NOMO-1 (cell line): ENCODE measurements at regions not wholly inside any gene's neighbourhood (a gene's known extent, or its start where the extent isn't known, plus 50 kb on each side); places are given as distances from the start of the nearest gene placed in this dataset.

Source experiments
- DNase-seq, 2 experiments: peaks; one replicate each; lab custom pipeline; 2025; ENCODE audit not compliant: unreplicated experiment in 2 of 2; lab: John Stamatoyannopoulos, UW

DNA sequence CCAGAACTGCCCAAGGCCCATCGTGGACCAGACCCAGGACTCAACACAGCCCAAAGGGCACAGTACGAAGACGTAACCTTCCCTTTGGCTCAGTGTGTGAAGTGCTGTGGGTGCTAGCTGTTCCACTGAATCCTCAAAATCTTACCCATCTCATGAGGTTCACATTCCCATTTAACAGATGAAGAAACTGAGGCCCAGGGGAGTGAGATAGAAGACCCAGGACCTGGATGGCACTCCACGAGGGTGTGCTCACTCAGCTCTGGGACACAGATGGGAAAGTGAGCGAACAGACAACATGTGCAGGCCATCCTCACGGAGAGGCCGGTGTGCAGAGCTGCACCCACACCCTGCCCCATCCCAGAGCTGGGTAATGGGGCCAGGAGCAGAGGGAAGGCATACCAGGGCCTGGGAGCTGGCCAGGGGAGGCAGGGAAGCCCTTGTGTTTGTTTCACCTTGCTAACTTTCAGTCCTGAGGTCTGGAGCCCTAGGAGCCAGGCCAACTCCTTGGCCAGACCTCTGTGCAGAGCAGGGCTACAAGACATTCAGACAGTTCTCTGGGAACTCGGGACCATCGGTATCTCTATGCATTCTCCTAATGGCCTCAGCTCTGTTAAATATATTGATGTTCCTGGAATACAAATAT is 100.3 kb upstream of the ZMIZ1 start:
- DNase-seq, result no peak

DNA sequence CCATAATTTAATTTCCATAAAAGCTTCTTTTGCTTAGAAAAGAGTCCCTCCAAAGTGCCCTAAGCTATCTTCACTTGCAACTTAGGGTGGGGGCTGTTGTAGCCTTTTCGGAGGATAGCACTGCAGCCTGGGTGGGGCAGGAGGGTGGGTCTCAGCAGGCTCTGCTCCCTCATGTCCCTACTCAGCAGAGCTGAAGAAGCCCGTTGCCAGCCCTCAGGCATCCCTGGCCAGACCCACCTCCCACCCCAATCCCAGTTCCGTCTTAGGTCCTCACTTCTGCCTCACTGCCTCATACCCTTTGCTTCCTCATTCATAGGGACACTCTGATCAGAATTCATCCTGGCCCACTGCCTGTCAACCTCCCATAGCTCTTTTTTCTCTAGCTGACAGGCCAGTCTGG is 99.8 kb upstream of the ZMIZ1 start:
- DNase-seq, result no peak

DNA sequence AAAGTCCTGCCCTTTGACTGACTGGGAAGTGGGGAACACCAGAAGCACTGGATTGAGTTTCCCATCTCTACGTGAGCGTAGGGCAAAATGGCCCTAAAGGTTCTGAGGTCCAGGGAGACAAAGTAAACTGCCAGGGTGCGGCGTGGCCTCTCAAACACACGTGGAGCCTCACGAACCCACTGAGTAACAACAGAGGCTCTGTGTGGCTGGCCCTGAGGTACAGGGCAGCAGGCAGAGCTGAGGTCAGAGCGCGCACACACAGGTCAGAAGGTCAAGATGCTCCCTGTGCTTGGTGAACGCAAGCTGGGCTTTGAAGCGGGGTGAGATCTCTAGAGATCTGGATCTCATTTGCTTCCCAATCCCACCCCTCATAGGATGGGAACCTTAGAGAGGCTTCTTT is 99.0 kb upstream of the ZMIZ1 start:
- no peak for DNase-seq

DNA sequence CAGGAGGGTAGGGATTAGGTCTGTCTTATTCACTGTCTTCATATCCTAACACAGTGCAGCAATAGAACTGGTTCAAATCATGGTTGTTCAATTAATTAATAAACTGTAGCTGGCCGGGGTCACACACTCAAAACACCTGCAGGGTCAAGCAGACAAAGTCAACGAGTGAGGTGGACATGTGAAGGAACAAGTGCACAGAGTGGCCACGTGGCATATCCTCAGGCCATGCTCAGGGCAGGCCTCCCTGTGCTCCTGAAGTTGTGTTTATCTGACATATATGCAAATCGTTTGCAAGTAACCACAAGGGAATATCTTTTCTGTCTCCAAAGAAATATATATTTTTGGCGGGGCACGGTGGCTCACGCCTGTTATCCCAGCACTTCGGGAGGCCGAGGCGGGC is 98.5 kb upstream of the ZMIZ1 start:
- no peak for DNase-seq

DNA sequence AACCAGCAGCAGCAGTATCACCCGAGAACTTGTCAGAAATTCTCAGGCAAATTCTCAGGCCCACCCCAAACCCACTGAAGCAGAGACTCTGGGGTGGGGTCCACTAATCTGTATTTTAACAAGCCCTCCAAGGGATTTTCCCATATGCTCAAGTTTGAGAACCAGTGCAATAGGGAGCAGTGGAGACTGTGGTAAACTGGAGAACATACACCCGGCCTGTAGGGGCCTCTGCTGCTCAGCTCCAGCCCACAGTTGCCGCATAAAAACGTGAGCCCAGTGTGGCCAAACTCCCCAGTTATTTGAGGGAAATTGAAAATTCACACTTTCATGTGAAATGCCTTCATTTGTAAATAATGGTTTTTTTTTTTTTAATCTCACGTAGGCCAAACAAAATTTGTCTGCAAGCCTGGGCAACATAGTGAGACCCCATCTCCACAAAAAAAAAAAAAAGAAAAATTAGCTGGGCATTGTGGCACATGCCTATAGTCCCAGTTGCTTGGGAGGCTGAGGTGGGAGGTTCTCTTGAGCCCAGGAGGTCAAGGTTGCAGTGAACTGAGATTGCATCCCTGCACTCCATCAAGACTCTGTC is 97.6 kb upstream of the ZMIZ1 start:
- no peak for DNase-seq

DNA sequence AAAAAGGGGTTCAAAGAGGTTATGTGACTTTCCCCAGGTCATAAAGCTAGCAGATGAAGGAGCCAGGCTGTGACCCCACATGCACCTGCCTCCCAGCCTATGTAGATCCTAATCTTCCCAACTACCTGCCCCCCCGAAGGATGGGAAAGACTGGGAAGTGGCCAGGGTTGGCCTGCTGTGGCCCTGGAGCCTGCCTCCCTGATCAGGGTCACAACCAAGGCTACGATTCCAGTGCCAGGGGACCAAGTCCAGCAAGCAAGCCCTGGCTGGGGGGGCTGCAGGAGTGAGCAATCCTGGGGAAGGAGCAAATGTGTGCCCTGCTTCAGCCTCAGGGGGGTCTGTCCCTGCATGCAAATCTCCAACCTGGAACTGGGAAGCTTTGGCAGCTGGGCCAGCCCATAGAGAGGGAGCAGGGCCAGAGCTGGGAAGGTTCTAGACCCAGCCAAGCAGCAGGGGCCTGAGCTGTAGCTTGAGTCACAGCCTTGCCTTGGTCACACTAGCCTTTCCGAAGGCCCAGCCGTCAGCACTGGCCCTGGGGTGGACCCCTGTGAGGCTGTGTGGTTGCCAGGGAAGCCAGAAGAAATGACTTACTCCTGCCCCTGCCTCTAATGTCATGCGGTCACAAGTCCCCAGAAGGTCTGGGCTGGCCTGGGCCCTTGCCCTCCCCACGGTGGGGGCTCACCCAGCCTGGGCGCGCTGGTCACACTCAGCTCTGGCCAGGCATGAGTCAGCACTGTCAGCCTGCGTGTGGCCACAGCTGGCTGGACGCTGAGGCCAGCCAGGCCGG is 96.4 kb upstream of the ZMIZ1 start:
- DNase-seq, result no peak

DNA sequence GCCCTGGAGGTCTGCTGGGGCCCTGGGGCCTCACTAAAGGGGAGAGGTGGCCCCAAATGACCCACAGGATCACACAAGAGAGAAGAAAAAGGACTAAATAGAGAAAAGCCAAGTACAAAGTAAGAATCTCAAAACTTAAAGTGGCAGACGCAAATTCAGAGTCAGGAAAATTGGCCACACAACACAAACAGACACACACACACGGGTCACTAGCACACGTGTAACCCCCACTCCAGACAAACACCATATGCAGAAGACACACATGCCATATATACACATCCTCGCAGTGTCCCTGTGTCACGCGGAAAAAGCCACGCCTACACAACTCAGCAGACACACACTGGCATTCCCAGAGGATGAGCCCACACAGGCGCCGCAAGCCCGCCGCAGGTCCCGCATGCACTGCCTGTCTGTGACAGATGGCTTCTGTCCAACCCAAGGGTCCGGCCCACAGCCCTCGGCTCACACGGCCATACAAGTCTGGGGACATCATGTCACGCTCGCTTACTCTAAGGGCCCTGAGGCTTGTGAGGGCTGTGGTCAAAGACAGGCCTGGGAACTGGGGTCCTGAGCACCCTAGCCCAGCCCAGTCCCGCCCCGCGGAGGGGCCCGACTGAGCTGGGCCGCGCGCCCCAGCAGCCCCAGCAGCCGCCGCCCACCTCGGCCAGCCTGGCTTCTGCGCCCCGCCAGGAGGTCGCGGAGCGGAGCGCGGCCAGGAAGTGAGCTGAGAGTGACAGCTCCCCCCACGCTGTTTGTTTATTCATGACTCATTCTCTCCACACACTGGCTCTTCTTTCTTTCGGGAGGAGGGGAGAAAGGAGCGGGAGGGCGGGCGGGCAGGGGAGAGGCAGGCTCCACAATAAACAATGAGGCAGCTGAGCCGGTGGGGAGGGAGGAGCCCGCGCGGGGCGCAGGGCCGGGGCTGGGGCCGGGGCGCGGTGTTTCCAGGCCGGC is 95.5 kb upstream of the ZMIZ1 start:
- DNase-seq, result peak; percentile 83 to 85

DNA sequence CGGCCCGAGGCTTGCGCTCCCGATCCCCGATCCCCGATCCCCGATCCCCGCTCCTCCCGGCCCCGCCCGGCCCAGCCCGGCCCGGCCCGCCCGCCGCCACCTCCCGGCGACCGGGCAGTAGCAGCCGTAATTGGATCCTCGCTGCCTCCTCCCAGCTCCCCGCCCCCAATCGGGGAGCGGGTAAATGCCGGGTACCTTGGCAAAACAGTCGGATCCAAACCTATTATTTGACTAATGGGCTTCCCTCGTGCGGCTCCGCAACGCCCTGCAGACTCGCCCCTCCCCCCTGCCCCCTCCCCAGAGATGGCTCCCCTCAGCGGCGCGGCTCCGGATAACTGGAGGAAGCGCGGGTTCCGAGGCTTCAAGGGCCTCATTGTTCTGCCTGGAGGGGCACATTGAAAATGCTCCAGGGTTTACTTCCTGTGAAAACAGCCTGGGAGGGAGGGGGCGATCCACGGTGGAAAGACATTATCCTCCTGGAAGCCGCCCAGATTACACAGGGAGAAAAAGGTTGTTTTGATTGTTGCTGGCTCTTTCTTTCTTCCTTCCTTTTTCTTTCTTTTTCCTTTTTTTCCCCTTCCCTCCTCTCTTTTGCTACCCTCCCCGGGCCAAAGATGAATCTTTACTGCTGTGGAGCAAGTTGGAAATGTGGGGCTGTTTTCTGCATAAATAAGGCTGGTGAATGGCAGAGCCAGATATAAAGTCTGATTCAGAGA is 94.7 kb upstream of the ZMIZ1 start:
- peak; percentile 38 to 43 for DNase-seq

DNA sequence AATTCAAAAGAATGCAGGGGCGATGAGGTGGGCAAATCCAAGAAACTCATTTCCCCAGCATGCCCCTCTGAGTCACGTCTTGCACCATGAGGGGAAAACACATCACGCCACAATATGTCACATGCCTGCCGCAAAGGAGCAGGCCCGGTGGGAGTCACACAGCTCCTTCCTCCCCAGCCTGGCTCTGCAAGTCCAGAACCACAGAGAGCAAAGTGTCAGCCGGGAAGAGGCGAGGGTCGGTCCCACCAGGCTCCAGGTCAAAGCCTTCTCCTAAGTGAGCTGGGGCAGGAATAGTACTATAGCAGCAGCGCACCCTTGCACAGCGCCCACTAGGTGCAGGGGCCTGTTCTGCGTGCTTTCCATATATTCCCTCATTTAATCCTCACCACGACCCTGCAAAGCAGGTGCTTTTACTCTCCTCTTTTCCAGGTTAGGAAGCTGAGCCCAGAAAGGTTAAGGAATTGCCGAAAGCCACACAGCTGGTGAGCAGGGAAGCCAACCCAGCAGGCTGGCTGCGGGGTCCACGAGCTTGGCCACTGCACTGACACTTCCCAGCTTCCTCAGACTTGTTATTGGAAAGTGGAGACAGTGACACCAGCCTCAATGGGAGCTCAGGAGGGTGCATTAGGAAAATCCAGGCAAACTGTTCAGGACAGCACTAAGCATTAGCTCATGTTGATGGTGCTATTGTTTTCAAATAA is 94.0 kb upstream of the ZMIZ1 start:
- DNase-seq, result peak; percentile 64 to 76

DNA sequence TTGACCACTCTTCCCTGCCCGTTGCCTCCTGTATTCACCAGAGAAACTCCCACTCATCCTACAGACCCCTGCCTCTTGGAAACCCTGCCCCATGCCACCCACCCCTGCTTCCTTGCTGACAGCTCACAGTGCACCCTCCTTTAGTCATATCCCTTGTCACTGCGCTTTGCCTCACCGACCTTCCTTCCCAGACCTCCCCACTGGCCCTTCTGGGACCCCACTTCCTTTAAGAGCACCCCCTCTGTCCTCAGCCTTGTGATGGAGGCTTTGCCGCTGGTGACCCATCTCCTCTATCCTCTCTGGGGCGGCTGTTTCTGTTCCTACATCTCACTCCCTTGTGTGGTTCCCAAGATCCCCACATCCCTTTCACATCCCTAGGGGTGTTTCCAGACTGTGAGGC is 92.8 kb upstream of the ZMIZ1 start:
- no peak for DNase-seq

DNA sequence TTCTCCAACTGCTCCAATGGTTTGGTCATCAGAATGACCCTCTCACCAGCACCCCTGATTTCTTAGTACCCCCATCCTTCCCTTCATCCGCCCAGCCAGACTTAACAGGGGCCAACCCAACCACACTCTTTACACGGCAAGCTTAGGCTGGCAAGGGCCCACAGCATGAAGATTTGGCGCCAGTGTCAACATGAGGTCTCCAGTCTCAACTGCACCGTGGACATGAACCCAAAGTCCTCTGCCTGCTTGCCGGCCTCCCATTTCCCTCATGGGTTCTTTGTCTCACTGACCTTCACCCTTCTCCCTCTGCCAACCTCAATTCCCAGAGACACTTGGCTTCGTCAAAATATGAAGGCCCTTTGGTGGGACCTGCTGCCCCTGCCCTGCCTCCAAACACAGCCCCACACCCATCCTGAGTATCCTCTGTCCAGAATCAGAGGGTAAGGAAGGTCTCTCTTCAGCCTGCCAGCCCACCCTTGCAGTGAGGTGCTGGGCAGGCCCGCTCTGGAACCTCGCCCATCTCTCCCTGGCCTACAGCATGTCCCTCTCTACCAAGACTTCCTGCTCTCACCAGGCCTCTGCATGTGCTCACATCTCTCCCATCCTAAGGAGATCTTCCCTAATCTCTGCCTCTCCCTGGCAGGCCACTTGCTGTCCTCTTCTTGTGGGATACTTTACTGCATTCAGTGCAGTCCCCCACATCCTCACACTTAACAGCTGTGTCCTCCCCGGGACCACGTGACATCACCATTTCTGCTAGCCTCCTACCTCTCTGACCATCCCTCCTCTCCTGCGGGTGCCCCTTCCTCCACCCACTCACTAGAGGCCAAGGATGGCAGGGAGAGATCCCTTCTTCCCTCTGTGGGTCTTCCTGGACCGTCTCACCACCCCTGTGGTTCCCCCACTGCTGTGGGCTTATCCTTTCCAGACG is 91.7 kb upstream of the ZMIZ1 start:
- no peak for DNase-seq

DNA sequence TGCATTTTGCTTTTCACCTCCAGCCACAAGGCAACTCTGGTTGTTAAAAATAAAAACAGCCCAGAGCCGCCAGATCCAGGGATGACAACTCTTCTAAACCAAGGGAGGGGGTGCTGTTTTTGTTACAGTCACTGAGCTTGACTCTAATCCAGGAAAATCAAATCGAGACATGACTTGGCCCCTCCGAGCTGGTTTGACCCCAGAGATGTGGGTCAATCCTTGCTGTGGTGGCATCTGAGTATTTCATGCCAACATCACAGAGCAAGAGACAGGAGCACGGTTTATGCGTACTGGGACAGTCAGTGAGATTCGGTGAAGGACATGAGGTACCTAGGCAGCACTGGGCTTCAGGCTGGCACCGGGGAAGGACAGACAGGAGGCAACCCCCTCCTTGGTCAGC is 88.8 kb upstream of the ZMIZ1 start:
- DNase-seq, result no peak

DNA sequence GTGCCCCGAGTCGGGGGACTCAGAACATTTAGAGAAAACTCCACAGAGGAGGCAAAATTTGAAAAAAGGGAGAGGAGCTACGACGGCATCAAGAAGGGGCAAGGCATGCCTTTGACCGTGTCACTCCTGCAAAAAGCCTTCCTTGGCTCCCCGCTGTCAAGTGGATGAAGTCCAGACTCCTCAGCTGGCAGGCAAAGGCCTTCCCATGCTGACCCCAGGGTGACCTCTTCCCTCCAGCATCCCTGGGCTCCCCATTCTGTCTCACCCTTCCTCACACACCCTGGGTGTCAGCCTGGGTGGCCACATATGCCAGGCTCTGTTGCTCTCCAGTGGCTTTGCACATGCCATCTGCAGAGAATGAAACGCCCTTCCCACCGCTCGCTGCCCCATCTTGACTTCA is 88.4 kb upstream of the ZMIZ1 start:
- no peak for DNase-seq

DNA sequence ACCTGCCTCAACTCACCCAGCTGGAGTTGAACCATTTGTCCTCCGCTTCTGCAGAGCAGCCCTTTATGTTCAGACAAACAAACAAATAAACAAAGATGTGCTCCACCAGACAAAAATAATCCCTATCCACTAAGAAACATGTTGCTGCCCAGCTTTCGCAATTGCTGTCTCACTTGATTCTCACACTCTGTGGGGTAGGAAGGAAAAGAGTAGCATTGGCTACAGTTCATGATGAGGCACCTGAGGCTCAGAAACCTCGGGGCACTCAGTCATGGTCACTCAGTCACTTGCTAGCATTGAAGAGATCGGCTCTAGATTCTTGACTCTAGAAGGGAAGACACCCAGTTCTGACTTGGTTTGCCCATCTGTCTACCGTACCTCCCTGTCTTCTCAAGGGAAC is 88.0 kb upstream of the ZMIZ1 start:
- DNase-seq, result no peak

DNA sequence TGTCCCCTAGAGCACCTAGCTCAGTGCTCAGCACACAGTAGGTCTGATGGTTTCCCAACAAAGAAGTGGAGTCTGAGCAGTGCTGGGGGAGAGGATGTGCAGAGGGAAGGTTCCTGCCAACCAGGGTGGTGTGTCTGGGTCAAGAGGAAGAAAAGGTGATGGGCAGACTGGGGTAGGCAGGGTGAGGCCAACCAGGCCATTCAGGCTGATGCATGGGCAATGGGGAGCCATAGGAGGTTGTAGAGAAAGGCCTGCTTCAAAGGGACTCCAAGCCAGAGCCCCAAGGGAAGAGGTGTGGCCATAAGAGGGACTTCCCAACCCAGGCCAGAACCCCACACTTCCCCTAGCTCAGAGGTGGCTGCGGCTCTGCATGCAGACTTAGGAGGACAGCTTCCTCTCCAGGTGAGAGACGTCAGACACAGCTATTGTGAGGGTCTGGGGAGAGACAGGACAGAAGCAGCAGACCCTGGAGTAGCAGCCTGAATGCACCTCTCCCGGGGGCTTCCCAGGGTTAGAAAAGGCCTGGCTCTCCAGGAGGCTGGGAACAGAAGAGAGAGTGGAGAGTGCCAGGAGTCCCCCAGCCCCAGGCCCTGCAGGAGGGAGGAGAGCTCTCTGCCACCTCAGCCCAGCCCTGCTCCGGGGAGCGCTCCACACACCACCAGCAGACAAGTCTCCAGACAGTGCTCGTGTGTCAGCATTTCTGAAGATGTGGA is 87.4 kb upstream of the ZMIZ1 start:
- no peak for DNase-seq

DNA sequence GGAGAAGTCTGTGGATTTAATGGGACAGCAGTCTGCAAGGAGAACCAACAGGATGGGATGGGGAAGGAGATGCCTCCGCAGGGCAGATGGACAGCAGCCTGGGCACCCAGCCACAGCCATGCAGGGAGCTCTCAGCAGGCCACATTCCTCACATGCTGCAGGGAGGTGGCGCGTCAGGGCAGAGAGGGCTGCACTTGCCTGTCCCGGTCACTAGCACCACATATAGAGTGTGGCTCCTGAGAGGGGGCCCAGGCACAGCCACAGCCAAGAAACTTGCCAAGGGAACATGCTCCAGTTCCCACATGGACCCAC is 86.8 kb upstream of the ZMIZ1 start:
- DNase-seq, result no peak

DNA sequence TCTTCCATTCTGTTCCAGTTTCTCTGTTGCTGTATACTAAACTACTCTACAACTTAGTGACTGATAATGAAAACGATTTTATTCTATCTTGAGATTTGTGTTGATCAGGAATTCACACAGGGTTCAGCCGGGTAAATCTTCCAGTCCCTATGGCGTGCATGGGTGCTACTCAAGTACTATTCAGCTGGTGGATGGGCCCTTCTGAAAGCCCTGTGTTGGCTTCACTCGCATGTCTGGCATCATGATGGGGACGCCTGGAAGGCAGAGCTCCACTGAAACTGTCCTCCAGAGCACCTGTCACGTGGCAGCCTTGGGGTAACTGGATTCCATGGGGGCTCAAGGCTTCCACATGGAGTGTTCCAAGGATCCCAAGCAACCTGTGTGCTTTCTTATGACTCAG is 86.0 kb upstream of the ZMIZ1 start:
- DNase-seq, result no peak

DNA sequence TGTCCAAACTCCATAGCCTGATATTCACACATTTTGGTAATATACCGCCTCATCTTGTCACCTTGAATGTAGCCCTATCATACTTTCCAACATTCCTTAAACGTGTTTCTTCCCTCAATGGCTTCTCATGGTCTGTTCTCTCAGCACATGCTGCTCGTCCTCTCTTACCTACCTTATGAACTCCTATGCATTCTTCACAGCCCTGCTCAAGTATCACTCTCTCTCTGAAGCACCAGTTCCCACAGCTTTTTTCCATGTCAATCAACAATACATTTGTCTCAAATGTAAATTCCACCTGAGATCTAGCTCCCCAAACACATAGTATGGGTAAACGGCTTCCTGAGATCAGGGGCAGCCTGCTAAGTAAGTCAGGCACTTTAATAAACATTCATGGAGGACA is 85.2 kb upstream of the ZMIZ1 start:
- DNase-seq, result no peak
